ENCODE measurements at regions not wholly inside any gene's neighbourhood (a gene's known extent, or its start where the extent isn't known, plus 50 kb on each side); places are given as distances from the start of the nearest gene placed in this dataset.

GRCh38 chr6:74333406-74333805 is 637.4 kb downstream of the CD109 start:
- no peak for TF ChIP-seq RFX5 (IDR thresholded peaks at IDR 0.05; ENCODE audit: low read depth, low read length)
- no peak for TF ChIP-seq FUBP1 (CRISPR knock-in tag; IDR thresholded peaks at IDR 0.05; ENCODE audit: borderline replicate concordance)
- no peak for TF ChIP-seq SIN3A (IDR thresholded peaks at IDR 0.05; ENCODE audit: borderline replicate concordance, low read depth, low read length)
- TF ChIP-seq ZNF639 (CRISPR knock-in tag; conservative IDR thresholded peaks at IDR 0.05): no peak
- no peak for TF ChIP-seq ZNF274 (CRISPR knock-in tag; IDR thresholded peaks at IDR 0.05)
- TF ChIP-seq CTCF (CRISPR knock-in tag; IDR thresholded peaks at IDR 0.05): no peak
- TF ChIP-seq KLF16 (CRISPR knock-in tag; IDR thresholded peaks at IDR 0.05): no peak
- no peak for TF ChIP-seq CEBPB (IDR thresholded peaks at IDR 0.05; ENCODE audit: borderline replicate concordance, low read depth, low read length)
- no peak for TF ChIP-seq HDAC2 (CRISPR knock-in tag; IDR thresholded peaks at IDR 0.05)

Data from HepG2 (cell line).